CD14-positive monocyte (primary cell): ENCODE measurements at regions not wholly inside any gene's neighbourhood (a gene's known extent, or its start where the extent isn't known, plus 50 kb on each side); places are given as distances from the start of the nearest gene placed in this dataset.

Experiments
- DNase-seq, 3 donors: peaks; one replicate each; pipeline ENCODE4 v3.0.0-alpha.2; 2011 to 2022
- H2AFZ ChIP-seq: 2 replicates; pipeline ENCODE4 v1.6.0; 2012; ENCODE audit warnings: mild to moderate bottlenecking, low read depth, low read length, inconsistent platforms; ENCODE audit not compliant: insufficient read depth, poor library complexity, severe bottlenecking
- H3K27ac ChIP-seq, 2 donors: 1 replicate in 1 of 2; 2 replicates in 1 of 2; pipeline ENCODE4 v1.5.1; 2012 to 2013; ENCODE audit warnings: low read length in 2 of 2, control low read depth in 1 of 2, inconsistent platforms in 1 of 2, low read depth in 1 of 2, mild to moderate bottlenecking in 1 of 2
- H3K27me3 ChIP-seq, 2 donors: one replicate each; pipeline versions ENCODE4 v1.6.0 to v1.6.1; 2011 to 2013; ENCODE audit warnings: low read length in 2 of 2; ENCODE audit not compliant: control insufficient read depth in 2 of 2, insufficient read depth in 2 of 2
- H3K36me3 ChIP-seq, 2 donors: replicated peaks in 1 of 2; 1 replicate in 1 of 2; 2 replicates in 1 of 2; pipeline versions ENCODE4 v1.5.1 to v1.6.1; 2012 to 2013; ENCODE audit warnings: low read length in 2 of 2, control low read depth in 1 of 2, inconsistent platforms in 1 of 2, mild to moderate bottlenecking in 1 of 2; ENCODE audit not compliant: insufficient read depth in 2 of 2, control insufficient read depth in 1 of 2
- H3K4me1 ChIP-seq, 2 donors: 1 replicate in 1 of 2; 2 replicates in 1 of 2; pipeline versions ENCODE4 v1.5.1 to v1.6.1; 2012 to 2013; ENCODE audit warnings: low read length in 2 of 2, control low read depth in 1 of 2, inconsistent platforms in 1 of 2, mild to moderate bottlenecking in 1 of 2, moderate library complexity in 1 of 2; ENCODE audit not compliant: insufficient read depth in 2 of 2, control insufficient read depth in 1 of 2
- H3K4me2 ChIP-seq: replicated peaks from 2 replicates; pipeline ENCODE3; 2012; ENCODE audit warnings: low read length, moderate library complexity, mild to moderate bottlenecking; ENCODE audit not compliant: poor library complexity, severe bottlenecking; ENCODE audit errors: extremely low read depth
- H3K4me3 ChIP-seq, 3 experiments: fragments of 200-600 bp in 1 of 3; sonication (generic) in 1 of 3; replicated peaks in 1 of 3; 1 replicate in 2 of 3; 2 replicates in 1 of 3; pipeline ENCODE4 v1.5.1; 2011 to 2013; ENCODE audit warnings: low read length in 3 of 3, mild to moderate bottlenecking in 3 of 3, control low read depth in 2 of 3, low read depth in 2 of 3, inconsistent platforms in 1 of 3, moderate library complexity in 1 of 3
- H3K79me2 ChIP-seq: 2 replicates; pipeline ENCODE4 v1.6.0; 2012; ENCODE audit warnings: mild to moderate bottlenecking, control low read depth, inconsistent platforms, low read length, moderate library complexity; ENCODE audit not compliant: insufficient read depth
- H3K9ac ChIP-seq: 2 replicates; pipeline ENCODE4 v1.6.0; 2017; ENCODE audit warnings: low read length, mild to moderate bottlenecking; ENCODE audit not compliant: insufficient read depth, poor library complexity, severe bottlenecking
- H3K9me3 ChIP-seq, 2 donors: replicated peaks in 1 of 2; 1 replicate in 1 of 2; 2 replicates in 1 of 2; pipeline versions ENCODE4 v1.5.1 to v1.6.1; 2012 to 2013; ENCODE audit warnings: low read length in 2 of 2, control low read depth in 1 of 2; ENCODE audit not compliant: control insufficient read depth in 1 of 2, insufficient read depth in 1 of 2
- H4K20me1 ChIP-seq: 2 replicates; pipeline ENCODE4 v1.6.0; 2012; ENCODE audit warnings: mild to moderate bottlenecking, low read length, control low read depth, moderate library complexity; ENCODE audit not compliant: insufficient read depth
- H3K27ac Mint-ChIP-seq, 7 donors: one replicate each; pipeline ENCODE4 v1.8.0; 2020; ENCODE audit warnings: mild to moderate bottlenecking in 7 of 7, mixed read lengths in 7 of 7, moderate library complexity in 6 of 7, inconsistent platforms in 2 of 7
- H3K27me3 Mint-ChIP-seq, 3 donors: one replicate each; pipeline ENCODE4 v1.8.0; 2021 to 2022; ENCODE audit warnings: low read depth in 3 of 3, mild to moderate bottlenecking in 3 of 3, mixed read lengths in 3 of 3, moderate library complexity in 3 of 3, inconsistent platforms in 1 of 3
- H3K36me3 Mint-ChIP-seq, 2 donors: one replicate each; pipeline ENCODE4 v1.8.0; 2020; ENCODE audit warnings: mixed read lengths in 2 of 2, inconsistent platforms in 1 of 2, mild to moderate bottlenecking in 1 of 2
- H3K4me1 Mint-ChIP-seq: one replicate; pipeline ENCODE4 v1.8.0; 2020; ENCODE audit warnings: mild to moderate bottlenecking, mixed read lengths
- H3K4me3 Mint-ChIP-seq, 2 donors: one replicate each; pipeline ENCODE4 v1.8.0; 2020; ENCODE audit warnings: mild to moderate bottlenecking in 2 of 2, mixed read lengths in 2 of 2, moderate library complexity in 1 of 2
- H3K9me3 Mint-ChIP-seq, 7 donors: one replicate each; pipeline ENCODE4 v1.8.0; 2020 to 2022; ENCODE audit warnings: mixed read lengths in 7 of 7, mild to moderate bottlenecking in 6 of 7, moderate library complexity in 6 of 7, inconsistent platforms in 2 of 7
- WGBS: methylation state at CpG from one replicate; pipeline ENCODE4 v1.1.5; 2013; ENCODE audit warnings: missing lambda C conversion rate; ENCODE audit not compliant: insufficient coverage; 5-methylcytosine and 5-hydroxymethylcytosine counted together
- intact Hi-C, 2 donors: fragments of 100-400 bp; cut with micrococcal nuclease; formaldehyde crosslinking; loops; one replicate each; pipeline versions ENCODE4 v1.15.0 to v1.15.1; 2023
- TF ChIP-seq, protein P1 (sequence below): fragments of 200-600 bp; IDR thresholded peaks from one replicate; pipeline ENCODE4 v1.8.0; 2022; ENCODE audit warnings: antibody characterized with exemption, mild to moderate bottlenecking

DNA sequence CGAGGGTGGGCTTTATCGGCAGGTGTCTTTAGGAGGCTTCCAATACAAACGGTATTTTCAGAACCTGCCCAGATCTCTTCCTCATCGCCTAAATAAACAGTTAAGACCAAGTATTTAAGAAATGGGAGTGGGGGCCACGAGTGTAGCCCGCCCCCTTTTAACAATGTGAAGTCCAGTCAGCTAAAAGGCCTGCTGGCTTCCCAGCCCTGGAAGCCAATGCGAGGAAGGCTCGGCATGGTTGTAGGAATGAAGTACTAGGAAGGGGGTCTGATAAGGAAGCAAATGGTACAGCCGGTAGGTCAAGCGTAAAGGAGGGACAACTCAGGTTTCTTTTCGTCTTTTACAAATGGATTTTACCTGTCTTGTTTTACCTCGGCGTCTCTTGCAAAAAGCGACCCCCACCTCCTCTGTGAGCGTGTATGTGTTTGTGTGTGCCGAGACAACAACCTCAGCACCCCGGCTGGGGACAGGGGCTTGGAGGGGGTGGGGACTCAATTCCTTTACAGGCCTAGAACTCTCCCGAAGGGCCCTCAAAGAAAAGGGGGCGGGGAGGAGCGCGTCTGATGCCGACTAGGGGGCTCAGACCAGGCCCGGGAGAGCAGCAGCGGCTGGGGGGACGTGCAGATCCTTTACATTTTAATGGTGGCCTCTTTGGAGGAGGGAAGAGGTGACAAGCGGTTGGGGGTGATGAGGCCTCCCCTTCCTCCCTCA, 147.6 kb downstream of the GPR85 start:
- intact Hi-C loops = loop anchor here in 1 of 2 donors (5.0 kb wide), 1 partner anchor 147 kb away; the partner anchor contains the start of gene TMEM168
- Histone ChIP-seq H3K4me1 (peaks cover 17 to 30% of the 10 kb centered on the region in 2 donors), H3K4me3 (peak overlapping the region; percentile 77 to 97 (median 84)), H3K79me2 (peaks cover 56% of the 10 kb centered on the region), H3K4me2 (peak overlapping the region; percentile 97), H4K20me1 (peaks cover 28% of the 10 kb centered on the region), H3K9me3 (no peaks in the 10 kb centered on the region), H3K27ac (peak overlapping the region; percentile 56 to 81), H3K27me3 (peaks cover 0 to 3% of the 10 kb centered on the region in 2 donors), H3K9ac (peak overlapping the region; percentile 79), H2AFZ (peak overlapping the region; percentile 94), H3K36me3 (peaks cover 0 to 8% of the 10 kb centered on the region in 2 donors)
- peak overlapping the region; percentile 62 to 89 (median 75) for H3K27ac Mint-ChIP-seq
- H3K4me1 Mint-ChIP-seq = peaks cover 30% of the 10 kb centered on the region
- H3K27me3 Mint-ChIP-seq = peaks cover 2 to 6% (median 3%) of the 10 kb centered on the region in 3 donors
- peak overlapping the region; percentile 84 to 99 for H3K4me3 Mint-ChIP-seq
- TF ChIP-seq, protein P1, sequence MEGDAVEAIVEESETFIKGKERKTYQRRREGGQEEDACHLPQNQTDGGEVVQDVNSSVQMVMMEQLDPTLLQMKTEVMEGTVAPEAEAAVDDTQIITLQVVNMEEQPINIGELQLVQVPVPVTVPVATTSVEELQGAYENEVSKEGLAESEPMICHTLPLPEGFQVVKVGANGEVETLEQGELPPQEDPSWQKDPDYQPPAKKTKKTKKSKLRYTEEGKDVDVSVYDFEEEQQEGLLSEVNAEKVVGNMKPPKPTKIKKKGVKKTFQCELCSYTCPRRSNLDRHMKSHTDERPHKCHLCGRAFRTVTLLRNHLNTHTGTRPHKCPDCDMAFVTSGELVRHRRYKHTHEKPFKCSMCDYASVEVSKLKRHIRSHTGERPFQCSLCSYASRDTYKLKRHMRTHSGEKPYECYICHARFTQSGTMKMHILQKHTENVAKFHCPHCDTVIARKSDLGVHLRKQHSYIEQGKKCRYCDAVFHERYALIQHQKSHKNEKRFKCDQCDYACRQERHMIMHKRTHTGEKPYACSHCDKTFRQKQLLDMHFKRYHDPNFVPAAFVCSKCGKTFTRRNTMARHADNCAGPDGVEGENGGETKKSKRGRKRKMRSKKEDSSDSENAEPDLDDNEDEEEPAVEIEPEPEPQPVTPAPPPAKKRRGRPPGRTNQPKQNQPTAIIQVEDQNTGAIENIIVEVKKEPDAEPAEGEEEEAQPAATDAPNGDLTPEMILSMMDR = no peak
- 0% methylated on average over 12 of the region's 26 CpGs for WGBS
- no peaks in the 10 kb centered on the region for H3K9me3 Mint-ChIP-seq
- peaks cover 15 to 16% of the 10 kb centered on the region in 2 donors for H3K36me3 Mint-ChIP-seq
- peak in 2 of 3 donors; percentile 1 to 9 for DNase-seq

DNA sequence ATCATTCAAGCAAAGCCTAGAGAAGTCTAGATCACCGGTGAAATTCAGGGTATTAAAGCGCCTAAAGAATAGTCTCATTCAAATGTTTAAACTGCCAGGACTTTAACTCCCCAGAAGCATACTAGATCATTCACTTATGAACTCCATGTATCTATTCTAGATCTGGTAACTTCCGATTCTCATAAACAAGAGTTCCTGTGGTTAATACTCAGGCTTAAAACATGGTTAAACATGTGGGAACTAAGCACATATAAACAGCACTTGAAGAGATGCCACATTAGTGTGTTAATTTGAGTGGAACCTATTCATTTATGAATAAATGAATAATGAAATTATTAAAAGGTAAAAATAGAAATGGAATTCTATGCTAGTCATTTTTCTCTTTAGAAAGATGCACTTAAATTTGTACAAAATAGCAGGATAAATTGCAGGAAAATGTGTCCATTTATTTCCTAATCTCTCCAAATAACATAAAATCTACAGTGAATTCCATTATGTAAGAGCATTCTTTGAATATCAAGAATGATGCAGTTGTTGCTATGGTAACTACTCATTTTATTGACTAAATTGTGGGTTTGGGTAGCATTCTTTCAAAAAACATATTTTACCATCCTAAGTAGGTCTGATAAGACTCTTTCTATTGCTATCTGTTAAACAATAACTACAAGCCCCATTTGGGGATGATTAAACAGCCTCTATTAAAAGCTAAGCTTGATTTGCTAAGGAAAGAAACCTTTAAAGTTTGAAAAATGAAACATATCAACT, 147.6 kb upstream of the TMEM168 start:
- no peaks in the 10 kb centered on the region for H3K27me3 ChIP-seq
- 100% methylated on average over 2 of the region's 3 CpGs for WGBS
- no peak overlapping the region for H3K9ac ChIP-seq
- H3K36me3 ChIP-seq = peaks cover 0 to 10% of the 10 kb centered on the region in 2 donors
- H3K4me1 Mint-ChIP-seq = peaks cover 30% of the 10 kb centered on the region
- peak overlapping the region in 1 of 3 experiments; percentile 84 for H3K4me3 ChIP-seq
- intact Hi-C loops = loop anchor here in 1 of 2 donors (5.0 kb wide), 1 partner anchor 146 kb away; the partner anchor contains the start of gene TMEM168
- peak overlapping the region; percentile 97 for H3K4me2 ChIP-seq
- peaks cover 34% of the 10 kb centered on the region for H4K20me1 ChIP-seq
- H3K4me3 Mint-ChIP-seq = no peak overlapping the region
- peaks cover 0 to 3% (median 2%) of the 10 kb centered on the region in 3 donors for H3K27me3 Mint-ChIP-seq
- H3K27ac Mint-ChIP-seq = no peak overlapping the region
- no peaks in the 10 kb centered on the region for H3K9me3 ChIP-seq
- H3K4me1 ChIP-seq = peaks cover 17 to 30% of the 10 kb centered on the region in 2 donors
- DNase-seq = no peak
- TF ChIP-seq, protein P1 = no peak
- H3K79me2 ChIP-seq = peaks cover 67% of the 10 kb centered on the region
- no peaks in the 10 kb centered on the region for H3K9me3 Mint-ChIP-seq
- peaks cover 15 to 16% of the 10 kb centered on the region in 2 donors for H3K36me3 Mint-ChIP-seq
- H3K27ac ChIP-seq = no peak overlapping the region
- H2AFZ ChIP-seq = peak overlapping the region; percentile 94
